ENCODE measurements at regions not wholly inside any gene's neighbourhood (a gene's known extent, or its start where the extent isn't known, plus 50 kb on each side); places are given as distances from the start of the nearest gene placed in this dataset.

- TF ChIP-seq POLR2AphosphoS5 (IDR thresholded peaks at IDR 0.05; ENCODE audit: low read depth, low read length): no peak
- TF ChIP-seq REST (IDR thresholded peaks at IDR 0.05; ENCODE audit: insufficient read depth in 1 of 2, low read depth in 2 of 2, low read length in 2 of 2): no peak
- TF ChIP-seq TAF1 (IDR thresholded peaks at IDR 0.05; ENCODE audit: borderline replicate concordance, insufficient read depth, low read length): no peak
- TF ChIP-seq SIN3A (IDR thresholded peaks at IDR 0.05; ENCODE audit: borderline replicate concordance, insufficient read depth, low read length): no peak
- TF ChIP-seq FOXP2 (optimal IDR thresholded peaks at IDR 0.05; ENCODE audit: borderline replicate concordance, extremely low read depth, extremely low read length, insufficient read depth): no peak
Measured at GRCh38 chr3:150286390-150287147, 121.5 kb upstream of the TSC22D2 start.

Measured in PFSK-1 (cell line).